ENCODE measurements at regions not wholly inside any gene's neighbourhood (a gene's known extent, or its start where the extent isn't known, plus 50 kb on each side); places are given as distances from the start of the nearest gene placed in this dataset.

DNA sequence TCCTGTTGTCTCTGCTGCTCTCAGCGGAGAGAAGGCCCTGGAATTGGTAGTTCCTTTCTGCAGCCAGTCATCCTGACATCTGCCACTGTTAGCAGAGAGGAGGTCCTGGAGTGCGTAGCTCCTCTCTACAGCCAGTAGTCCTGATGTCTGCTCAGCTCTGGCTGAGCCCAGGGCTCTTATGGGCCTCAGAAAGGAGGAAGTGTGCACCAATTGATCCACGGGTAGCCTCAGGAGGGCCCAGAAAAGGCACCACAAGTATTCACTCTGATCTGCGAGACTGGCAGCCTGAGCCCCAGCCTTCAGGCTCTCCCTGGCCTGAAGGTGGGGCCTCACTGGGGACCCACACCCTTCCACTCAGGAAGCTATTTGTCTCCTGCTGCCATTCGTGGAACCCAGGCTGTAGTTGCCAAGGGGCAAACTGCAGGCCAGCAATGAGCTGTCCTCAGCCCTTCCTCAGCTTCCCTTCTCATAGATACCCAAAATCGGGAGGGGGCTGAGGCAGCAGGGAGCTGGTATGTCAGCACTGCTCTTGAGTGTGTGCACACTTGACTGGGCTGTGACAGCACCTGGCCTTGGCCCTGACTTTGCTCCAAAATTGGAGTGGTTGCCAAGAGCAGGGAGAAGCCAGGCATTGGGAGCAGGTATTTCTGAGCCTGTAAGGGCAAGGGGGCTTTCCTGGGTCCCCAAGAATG, 1049.5 kb upstream of the ACO1 start:
- TF ChIP-seq POLR2A (IDR thresholded peaks at IDR 0.05) (no peak), CTCF (IDR thresholded peaks at IDR 0.05) (no peak)
